Occipital lobe (tissue), 1 donor: ENCODE measurements at regions not wholly inside any gene's neighbourhood (a gene's known extent, or its start where the extent isn't known, plus 50 kb on each side); places are given as distances from the start of the nearest gene placed in this dataset.
"Not testable (repeated sequence)": the region's sequence is repeated elsewhere in the genome, so short reads cannot be mapped to it uniquely, and the experiment has no call there.

Experiments
- DNase-seq: peaks from one replicate; lab custom pipeline; 2025; lab: John Stamatoyannopoulos, UW

GRCh38 chr3:89533275-89533674 lies 425.9 kb downstream of the EPHA3 start:
- DNase-seq = no peak

- not testable (repeated sequence) for DNase-seq
Observed at GRCh38 chr3:89554587-89554986, 447.2 kb downstream of the EPHA3 start.

GRCh38 chr3:89558711-89559110 lies 451.3 kb downstream of the EPHA3 start:
- no peak for DNase-seq

GRCh38 chr3:89560568-89560967 lies 453.1 kb downstream of the EPHA3 start:
- DNase-seq = no peak

GRCh38 chr3:89562373-89562772 lies 455.0 kb downstream of the EPHA3 start:
- no peak for DNase-seq

GRCh38 chr3:89565098-89565497 lies 457.7 kb downstream of the EPHA3 start:
- no peak for DNase-seq

- DNase-seq = no peak
Observed at GRCh38 chr3:89570465-89570864, 463.0 kb downstream of the EPHA3 start.

GRCh38 chr3:89571298-89571697 lies 463.9 kb downstream of the EPHA3 start:
- DNase-seq = no peak

GRCh38 chr3:89571707-89572106 lies 464.3 kb downstream of the EPHA3 start:
- DNase-seq = peak; percentile 3

- no peak for DNase-seq
Observed at GRCh38 chr3:89572261-89572660, 464.8 kb downstream of the EPHA3 start.

- no peak for DNase-seq
Observed at GRCh38 chr3:89576417-89576816, 469.0 kb downstream of the EPHA3 start.

GRCh38 chr3:89577637-89578530 lies 470.5 kb downstream of the EPHA3 start:
- DNase-seq = no peak

- no peak for DNase-seq
Observed at GRCh38 chr3:89580859-89581258, 473.4 kb downstream of the EPHA3 start.

- DNase-seq = no peak
Observed at GRCh38 chr3:89584398-89584797, 477.0 kb downstream of the EPHA3 start.

GRCh38 chr3:89586256-89586655 lies 478.8 kb downstream of the EPHA3 start:
- no peak for DNase-seq

GRCh38 chr3:89586676-89587075 lies 479.3 kb downstream of the EPHA3 start:
- DNase-seq = no peak

GRCh38 chr3:89606151-89606550 lies 498.7 kb downstream of the EPHA3 start:
- DNase-seq = no peak

- no peak for DNase-seq
Observed at GRCh38 chr3:89612027-89612426, 504.6 kb downstream of the EPHA3 start.

- DNase-seq = no peak
Observed at GRCh38 chr3:89613241-89613640, 505.8 kb downstream of the EPHA3 start.

GRCh38 chr3:89617706-89618105 lies 510.3 kb downstream of the EPHA3 start:
- DNase-seq = no peak

- no peak for DNase-seq
Observed at GRCh38 chr3:89619263-89619662, 511.8 kb downstream of the EPHA3 start.

GRCh38 chr3:89622063-89622700 lies 514.8 kb downstream of the EPHA3 start:
- DNase-seq = no peak

- no peak for DNase-seq
Observed at GRCh38 chr3:89624494-89624893, 517.1 kb downstream of the EPHA3 start.
